Cerebellar cortex (tissue), 1 donor: ENCODE measurements at regions not wholly inside any gene's neighbourhood (a gene's known extent, or its start where the extent isn't known, plus 50 kb on each side); places are given as distances from the start of the nearest gene placed in this dataset.
"Not testable (repeated sequence)": the region's sequence is repeated elsewhere in the genome, so short reads cannot be mapped to it uniquely, and the experiment has no call there.

Source experiments
- DNase-seq: peaks from one replicate; pipeline ENCODE4 v3.0.0-alpha.2; 2015; ENCODE audit warnings: low spot score

GRCh38 chr1:182259968-182260367 is 131.6 kb downstream of the GLUL start:
- DNase-seq, result no peak

DNA sequence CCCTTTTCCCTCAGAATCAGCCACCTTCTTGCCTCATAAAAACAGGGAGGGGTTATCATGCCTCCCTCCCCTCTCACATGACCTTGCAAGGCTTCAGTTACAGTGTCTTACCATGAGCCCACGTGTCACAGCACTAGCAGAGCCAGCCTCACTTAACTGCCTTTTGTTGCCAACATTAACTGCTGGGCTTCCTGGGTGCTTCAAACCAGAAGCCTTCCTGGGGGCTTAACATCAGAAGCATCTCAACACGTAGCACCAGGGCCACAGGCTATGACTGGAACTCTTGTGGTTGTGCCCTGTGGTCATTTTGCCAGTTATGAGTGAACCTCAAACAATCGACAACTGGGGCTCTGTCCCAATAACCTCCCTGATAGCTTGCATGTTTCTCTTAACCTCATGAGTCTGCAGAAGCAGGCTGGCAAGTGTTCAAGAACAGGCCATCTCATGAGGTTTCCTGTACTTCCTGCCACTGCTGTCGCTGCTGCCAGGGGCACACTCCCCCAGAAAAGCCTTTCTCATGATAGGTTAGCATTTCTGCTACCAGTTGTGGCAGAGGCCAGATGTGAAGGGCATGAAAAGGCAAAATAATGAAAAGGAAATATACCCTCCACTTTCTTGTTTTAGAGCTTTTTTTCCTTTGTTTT is 132.2 kb downstream of the GLUL start:
- DNase-seq, result no peak

DNA sequence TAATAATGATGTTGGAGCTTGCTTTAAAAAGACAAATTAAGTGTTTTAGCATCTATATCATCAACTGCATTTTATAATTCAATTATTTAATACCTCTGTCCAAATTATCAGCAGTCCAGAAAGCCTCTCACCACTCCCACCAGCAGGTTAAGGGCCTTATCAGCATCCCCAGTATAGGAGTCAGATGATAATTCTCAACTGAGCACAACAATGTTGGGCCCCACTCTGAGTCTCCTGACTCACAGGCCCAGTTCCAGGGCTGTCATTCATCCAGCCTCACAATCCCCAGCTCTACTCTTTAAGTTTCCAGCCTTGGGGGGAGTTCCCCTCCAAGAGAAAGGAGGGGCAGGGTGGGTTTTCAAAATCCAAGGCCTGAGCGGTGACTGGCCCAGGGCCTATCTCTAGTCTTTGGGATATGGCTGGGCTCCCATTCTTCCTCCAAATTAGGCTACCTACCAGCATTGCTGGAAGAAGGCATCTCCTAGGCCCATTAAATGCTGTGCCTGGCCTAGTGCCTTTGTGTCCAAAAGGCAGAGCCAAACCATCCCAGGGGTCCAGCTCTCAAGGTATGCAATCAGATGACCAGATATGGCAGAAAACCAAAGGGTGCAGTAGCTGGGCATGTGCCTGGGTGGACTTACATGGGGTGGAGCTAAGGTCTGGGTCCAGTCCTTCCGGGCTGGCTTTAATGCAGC is 134.1 kb downstream of the GLUL start:
- DNase-seq, result no peak

- no peak for DNase-seq
These were observed 134.7 kb downstream of the GLUL start for GRCh38 chr1:182256931-182257330.

DNA sequence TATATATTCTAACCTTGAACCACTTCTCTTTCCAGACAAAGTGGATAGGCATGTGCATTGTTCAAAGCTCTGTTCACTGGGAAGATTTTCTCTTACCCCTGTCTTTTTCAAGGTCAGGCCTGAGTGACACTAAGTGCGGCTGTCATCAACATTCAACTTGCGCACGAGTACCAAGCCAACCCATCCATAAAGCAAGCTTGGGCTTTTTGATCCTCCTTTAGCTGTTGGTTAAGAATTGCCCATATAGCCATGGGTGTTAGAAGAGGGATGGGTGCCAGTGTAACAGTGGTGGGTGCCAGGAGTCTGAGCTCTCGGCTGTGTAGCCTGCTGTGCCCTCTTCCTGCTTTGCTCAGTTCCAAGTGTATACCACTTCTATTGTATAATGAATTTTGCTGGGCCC is 136.1 kb downstream of the GLUL start:
- no peak for DNase-seq

DNA sequence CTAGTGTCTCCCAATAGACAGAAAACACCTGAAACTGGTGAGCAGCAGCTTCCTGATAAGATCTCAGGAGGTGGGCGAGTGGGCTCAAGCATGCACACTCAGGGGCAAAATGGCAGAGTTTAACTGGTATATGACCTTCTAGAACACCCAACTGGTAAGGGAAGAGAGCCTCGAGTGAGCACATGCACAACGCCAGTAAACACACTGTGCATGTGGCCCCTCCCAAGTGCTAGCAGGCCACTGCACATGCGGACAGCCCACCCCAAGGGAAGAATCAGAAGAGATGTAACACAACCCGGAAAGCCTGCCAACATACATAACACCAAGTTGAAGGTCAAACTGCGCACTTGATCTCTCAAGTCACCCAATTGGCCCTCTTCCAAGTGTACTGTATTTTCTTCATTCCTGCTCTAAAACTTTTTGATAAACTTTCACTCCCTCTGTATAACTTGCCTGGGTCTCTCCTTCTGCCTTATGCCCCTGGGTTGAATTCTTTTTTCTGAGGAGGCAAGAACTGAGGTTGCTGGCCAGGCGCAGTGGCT is 138.2 kb downstream of the GLUL start:
- no peak for DNase-seq

- DNase-seq, result no peak
These were observed 140.0 kb downstream of the GLUL start for GRCh38 chr1:182251561-182251960.

GRCh38 chr1:182249201-182249676 is 142.4 kb downstream of the GLUL start:
- no peak for DNase-seq

DNA sequence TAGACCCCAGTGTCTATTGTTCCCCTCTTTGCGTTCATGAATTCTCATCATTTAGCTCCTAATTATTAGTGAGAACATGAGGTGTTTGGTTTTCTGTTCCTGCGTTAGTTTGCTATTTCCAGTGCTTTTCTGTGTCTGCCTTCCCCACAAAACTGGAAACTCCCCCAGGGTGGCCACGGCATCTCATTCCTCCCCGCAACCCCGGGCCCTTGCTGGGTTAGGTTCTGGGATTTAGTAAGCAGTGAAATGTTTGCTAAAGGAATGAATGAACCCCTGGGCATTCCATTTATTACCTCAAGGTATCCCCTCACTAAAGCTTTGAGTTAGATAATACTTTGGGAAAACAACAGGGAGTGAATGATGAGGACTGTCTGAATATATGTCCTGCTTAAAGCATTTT is 142.9 kb downstream of the GLUL start:
- DNase-seq, result no peak

DNA sequence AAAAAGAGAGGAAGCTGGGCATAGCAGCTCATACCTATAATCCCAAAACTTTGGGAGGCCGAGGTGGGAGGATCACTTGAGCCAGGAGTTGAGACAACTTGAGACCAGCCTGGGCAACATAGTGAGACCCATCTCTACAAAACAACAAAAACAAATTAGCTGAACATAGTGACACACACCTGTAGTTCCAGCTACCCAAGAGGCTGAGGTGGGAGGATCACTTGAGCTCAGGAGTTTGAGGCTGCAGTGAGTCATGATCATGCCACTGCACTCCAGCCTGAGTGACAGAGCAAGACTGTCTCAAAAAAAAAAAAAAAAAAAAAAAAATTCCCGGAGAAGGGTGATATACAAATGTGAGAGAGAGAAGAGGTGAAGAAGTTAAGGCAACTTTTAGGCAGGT is 143.8 kb downstream of the GLUL start:
- not testable (repeated sequence) for DNase-seq

DNA sequence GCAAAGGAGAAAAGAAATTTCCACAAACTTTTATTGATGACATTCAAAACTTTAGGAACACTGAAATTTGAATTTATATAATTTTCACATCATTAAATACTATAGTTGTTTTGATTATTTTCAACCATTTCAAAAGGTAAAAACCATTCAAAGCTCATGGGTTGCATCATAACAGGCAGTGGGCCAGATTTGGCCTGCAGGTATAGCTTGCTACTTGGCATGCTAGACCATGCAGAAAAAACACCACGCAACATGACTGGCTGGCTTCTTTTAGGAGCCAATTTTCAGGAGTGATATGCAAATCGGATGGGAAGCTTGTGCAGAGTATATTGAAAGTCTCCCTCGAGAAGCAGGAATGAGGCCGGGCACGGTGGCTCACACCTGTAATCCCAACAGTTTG is 144.8 kb downstream of the GLUL start:
- no peak for DNase-seq

- DNase-seq, result no peak
These were observed 146.6 kb downstream of the GLUL start for GRCh38 chr1:182245040-182245439.

- DNase-seq, result no peak
These were observed 147.1 kb downstream of the GLUL start for GRCh38 chr1:182244451-182244850.

- no peak for DNase-seq
These were observed 148.9 kb downstream of the GLUL start for GRCh38 chr1:182242641-182243040.

DNA sequence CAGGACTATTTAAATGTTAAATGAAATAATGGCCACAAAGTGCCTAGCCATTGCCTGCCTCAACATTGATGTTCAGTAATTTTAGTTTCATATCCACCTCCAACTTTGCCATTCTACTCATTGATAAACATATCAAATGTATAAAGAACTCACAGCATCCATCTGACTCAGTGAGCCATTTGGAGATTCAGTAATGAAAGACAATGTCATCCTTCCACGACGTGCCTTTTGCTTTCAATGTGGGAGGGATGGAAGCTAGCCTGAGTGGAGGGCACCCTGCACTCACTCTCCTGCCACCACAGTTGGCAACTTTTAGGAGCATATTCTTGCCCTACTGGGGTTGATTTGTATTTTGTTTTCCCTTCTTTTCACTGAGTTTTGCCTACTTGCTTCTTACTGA is 151.5 kb downstream of the GLUL start:
- DNase-seq, result no peak

DNA sequence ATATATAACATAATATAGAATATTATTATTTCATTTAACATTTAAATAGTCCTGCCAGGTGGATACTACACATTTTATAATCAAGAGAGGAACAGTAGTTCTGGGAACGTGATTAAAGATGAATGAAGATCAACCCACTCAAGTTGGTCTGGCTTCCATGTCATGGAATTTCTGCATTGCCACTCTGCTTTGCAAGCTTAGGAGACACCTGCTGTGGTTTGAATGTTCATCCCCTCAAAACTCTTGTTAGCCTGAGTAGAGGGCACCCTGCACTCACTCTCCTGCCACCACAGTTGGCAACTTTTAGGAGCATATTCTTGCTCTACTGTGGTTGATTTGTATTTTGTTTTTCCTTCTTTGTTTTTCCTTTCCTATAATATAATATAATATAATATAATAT is 153.2 kb downstream of the GLUL start:
- no peak for DNase-seq

GRCh38 chr1:182237329-182237728 is 154.3 kb downstream of the GLUL start:
- DNase-seq, result no peak

DNA sequence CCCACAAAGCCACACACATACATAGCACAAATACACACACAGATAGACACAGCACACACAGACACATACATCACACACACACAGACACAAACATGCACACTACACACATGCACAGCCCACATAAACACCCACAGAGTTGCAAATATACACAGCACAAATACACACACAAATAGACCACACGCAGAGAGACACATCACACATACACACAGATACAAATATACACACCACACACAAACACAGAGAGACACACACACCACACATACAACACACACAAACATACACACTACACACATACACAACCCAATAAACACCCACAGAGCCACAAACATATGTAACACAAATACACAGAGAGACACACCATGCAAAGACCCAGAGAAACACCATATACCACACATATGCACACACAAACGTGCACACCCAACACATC is 154.9 kb downstream of the GLUL start:
- DNase-seq, result no peak

DNA sequence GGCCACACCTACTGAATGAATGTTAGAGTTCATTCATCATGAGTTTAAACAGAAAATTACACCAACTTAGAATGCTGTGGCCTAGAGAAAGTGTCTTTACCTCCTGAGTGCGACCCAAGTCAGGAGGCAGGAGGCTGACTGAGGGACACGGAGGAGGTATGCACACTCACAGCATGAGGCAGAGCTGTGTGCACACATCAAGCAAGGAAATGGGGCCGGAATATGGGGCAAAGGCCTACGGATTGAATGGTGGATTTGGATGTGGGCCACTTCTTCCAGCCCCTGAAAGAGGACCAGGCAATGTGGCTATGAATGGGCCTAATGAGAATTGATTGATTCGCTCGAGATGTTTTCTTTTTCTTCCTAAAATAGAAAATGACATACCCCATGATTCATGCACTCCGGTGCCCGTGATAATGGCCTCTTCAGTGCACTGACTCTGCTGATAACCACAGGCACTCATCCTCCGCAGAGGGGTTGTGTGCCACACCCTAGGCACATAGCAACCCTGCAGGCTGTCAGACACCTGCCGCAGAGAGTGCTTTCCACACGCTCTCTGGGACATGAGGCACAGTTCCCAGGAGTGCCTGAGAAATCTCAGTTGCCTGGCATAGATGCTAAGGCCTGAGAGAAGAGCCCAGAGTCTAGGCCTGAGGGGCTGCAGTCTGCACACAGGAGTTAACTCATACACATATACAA is 155.5 kb downstream of the GLUL start:
- no peak for DNase-seq

DNA sequence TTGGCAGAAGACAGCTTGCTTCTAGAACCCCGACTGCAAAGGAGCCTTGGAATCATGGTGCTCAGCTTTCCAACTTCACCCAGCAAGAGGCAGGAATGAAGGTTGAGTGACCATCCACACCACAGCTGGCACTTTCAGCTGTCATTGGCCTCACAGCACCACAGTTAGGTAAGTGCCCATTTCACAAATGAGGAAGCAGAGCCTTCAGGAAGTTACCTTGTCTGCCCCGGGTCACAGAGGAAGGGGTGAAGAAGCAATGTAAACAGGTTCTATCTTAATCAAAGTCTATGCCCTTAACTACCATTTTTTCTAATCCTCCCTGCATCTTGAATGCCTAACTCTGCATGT is 156.0 kb downstream of the GLUL start:
- DNase-seq, result no peak

DNA sequence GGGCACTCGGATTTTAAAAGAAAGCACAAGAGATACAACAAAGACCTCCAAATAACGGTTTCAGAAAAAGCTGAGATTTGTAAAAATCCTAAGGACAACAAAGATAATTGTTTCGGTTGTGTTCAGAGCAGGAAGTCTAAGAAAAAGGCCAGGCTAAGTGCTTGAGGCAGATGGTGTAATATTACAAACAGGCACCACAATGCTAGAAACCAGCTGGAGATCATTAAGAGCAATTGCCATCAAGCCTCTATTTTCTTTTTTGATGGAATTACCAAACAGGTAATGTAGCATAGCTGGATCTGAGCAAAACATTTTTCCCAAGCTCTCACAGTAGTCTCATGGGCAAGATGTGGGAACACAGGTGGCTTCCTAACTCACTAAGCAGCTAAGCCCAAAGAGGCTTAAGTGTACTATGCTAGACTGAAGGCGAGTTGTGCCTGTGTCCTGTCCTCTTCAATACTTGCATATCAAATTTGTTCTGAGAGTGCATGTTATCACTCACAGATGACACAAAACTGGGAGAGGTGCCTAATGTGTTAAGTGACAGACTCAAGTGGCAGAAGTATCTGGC is 161.6 kb downstream of the GLUL start:
- peak; percentile 13 for DNase-seq

DNA sequence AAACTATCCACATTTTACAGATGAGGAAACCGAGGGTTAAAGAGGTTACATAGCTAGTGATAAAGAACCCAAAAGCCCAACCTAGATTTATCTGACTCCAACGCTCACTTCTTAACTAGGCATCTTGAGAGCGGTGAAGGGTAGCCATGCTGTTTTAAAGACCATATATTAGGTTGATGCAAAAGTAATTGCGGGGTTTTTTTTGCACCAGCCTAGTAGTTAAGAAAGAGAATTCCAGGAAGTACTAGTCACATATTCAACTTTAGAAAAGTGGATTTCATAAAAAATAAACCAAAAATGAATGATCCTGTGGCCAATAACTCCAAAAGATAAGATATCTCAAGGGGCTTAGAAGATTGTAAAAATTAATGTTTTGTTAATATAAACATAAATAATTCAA is 162.1 kb downstream of the GLUL start:
- DNase-seq, result no peak
